ENCODE measurements at regions not wholly inside any gene's neighbourhood (a gene's known extent, or its start where the extent isn't known, plus 50 kb on each side); places are given as distances from the start of the nearest gene placed in this dataset.

- no peak overlapping the region for H4K8ac ChIP-seq (ENCODE audit: extremely low read depth, insufficient read depth, low read length)
Measured at GRCh38 chr6:91080871-91081270, 494.0 kb upstream of the MAP3K7 start.

More at GRCh38 chr6:91080871-91081270, 494.0 kb upstream of the MAP3K7 start:
- POLR2A ChIA-PET (ENCODE audit: partially characterized antibody) = no interaction called here
- H4K5ac ChIP-seq (ENCODE audit: insufficient read length, low read depth, low read length) = no peak overlapping the region
- H3K23ac ChIP-seq (ENCODE audit: insufficient read length) = no peak overlapping the region
- H3K14ac ChIP-seq (ENCODE audit: insufficient read length) = no peak overlapping the region
- no peak overlapping the region for H3K9ac ChIP-seq (replicated peaks in 1 of 4; ENCODE audit: extremely low read depth in 1 of 4, low read depth in 3 of 4, low read length in 3 of 4)
- H2BK15ac ChIP-seq (ENCODE audit: low read length) = no peak overlapping the region
- CTCF ChIA-PET (ENCODE audit: partially characterized antibody) = interaction anchor here (0.6 to 6.3 kb wide), 48 partner anchors 10 to 1566 kb away, joined by 3 to 40 read pairs (median 4); no protein-coding TSS in a partner anchor
- no peak overlapping the region for H2BK20ac ChIP-seq (ENCODE audit: low read length)
- H3K56ac ChIP-seq (replicated peaks; ENCODE audit: insufficient read length, low read depth, low read length) = no peak overlapping the region
- H2AFZ ChIP-seq (ENCODE audit: low read length) = no peak overlapping the region
- TF ChIP-seq TAF1 (IDR thresholded peaks at IDR 0.05; ENCODE audit: low read depth, low read length) (no peak), CEBPB (IDR thresholded peaks at IDR 0.05; ENCODE audit: low read depth, low read length) (no peak), FOSL1 (IDR thresholded peaks at IDR 0.05; ENCODE audit: insufficient read depth, low read depth, low read length) (no peak), GABPA (IDR thresholded peaks at IDR 0.05; ENCODE audit: borderline replicate concordance, insufficient read depth, low read length) (no peak), USF2 (IDR thresholded peaks at IDR 0.05; ENCODE audit: low read length) (no peak)
- no peaks in the 10 kb centered on the region for H3K79me2 ChIP-seq (ENCODE audit: control insufficient read depth in 1 of 2, insufficient read depth in 2 of 2, low read length in 2 of 2)
- H2BK5ac ChIP-seq (ENCODE audit: low read depth, low read length) = no peak overlapping the region
- H3K4me3 ChIP-seq (ENCODE audit: extremely low read depth in 1 of 4, insufficient read depth in 2 of 4, low read depth in 3 of 4, low read length in 4 of 4) = no peak overlapping the region
- H3K4me1 ChIP-seq (replicated peaks in 1 of 4; ENCODE audit: control insufficient read depth in 3 of 4, insufficient read depth in 4 of 4, low read length in 3 of 4) = peaks cover 0 to 10% (median 6%) of the 10 kb centered on the region in 4 experiments; a peak in 5 of 7 replicates
- H2BK120ac ChIP-seq (replicated peaks; ENCODE audit: low read depth, low read length) = no peak overlapping the region
- no peak overlapping the region for H3K4me2 ChIP-seq (ENCODE audit: insufficient read depth in 1 of 2, low read depth in 2 of 2, low read length in 2 of 2)
- no peaks in the 10 kb centered on the region for H4K20me1 ChIP-seq (replicated peaks in 1 of 2; ENCODE audit: control insufficient read depth in 1 of 2, insufficient read depth in 2 of 2, low read length in 2 of 2)
- no peak overlapping the region for H3K4ac ChIP-seq (replicated peaks; ENCODE audit: insufficient read length, low read depth, low read length)
- H3K27me3 ChIP-seq (replicated peaks in 1 of 4; ENCODE audit: control insufficient read depth in 3 of 4, extremely low read depth in 1 of 4, insufficient read depth in 3 of 4, low read length in 3 of 4) = no peaks in the 10 kb centered on the region
- no peak for FAIRE-seq
- no peaks in the 10 kb centered on the region for H3K36me3 ChIP-seq (ENCODE audit: control insufficient read depth in 2 of 4, insufficient read depth in 4 of 4, low read length in 3 of 4)
- no peak overlapping the region for H4K91ac ChIP-seq (replicated peaks; ENCODE audit: insufficient read length, low read length)
- no peak overlapping the region for H2BK12ac ChIP-seq (ENCODE audit: low read depth, low read length)
- no peaks in the 10 kb centered on the region for H3K9me3 ChIP-seq (ENCODE audit: insufficient read depth in 2 of 2, low read depth in 1 of 2, low read length in 1 of 2)
- no peak overlapping the region for H2AK5ac ChIP-seq (ENCODE audit: low read depth, low read length)
- no peak overlapping the region for H3K27ac ChIP-seq (ENCODE audit: low read depth, low read length)
- no peak for DNase-seq (ENCODE audit: low read depth in 1 of 2, low spot score in 2 of 2)
- H3K79me1 ChIP-seq (ENCODE audit: low read depth, low read length) = no peaks in the 10 kb centered on the region
- H3K18ac ChIP-seq (ENCODE audit: extremely low read depth, low read length) = no peak overlapping the region
- no peaks in the 10 kb centered on the region for H3K23me2 ChIP-seq (ENCODE audit: low read depth, low read length)

Data from H1 (cell line).